Activated T-helper 2 cell treated with anti-CD3 and anti-CD28 coated beads, Interferon-gamma antibody, Interleukin-2, Interleukin-4, amounts not matched to agents 10 μg/mL and 5 μg/mL and 100 μg/mL, durations not matched to agents 14 hours and 24 hours and 36 hours (primary cell): ENCODE measurements at regions not wholly inside any gene's neighbourhood (a gene's known extent, or its start where the extent isn't known, plus 50 kb on each side); places are given as distances from the start of the nearest gene placed in this dataset.

ENCODE experiments used
- DNase-seq: peaks from one replicate; pipeline ENCODE4 v3.0.0; 2021; ENCODE audit warnings: low spot score
- H3K27ac Mint-ChIP-seq: one replicate; pipeline ENCODE4 v1.8.0; 2021; ENCODE audit warnings: mixed read lengths
- H3K27me3 Mint-ChIP-seq: one replicate; pipeline ENCODE4 v1.8.0; 2021; ENCODE audit warnings: low read depth, mixed read lengths
- H3K36me3 Mint-ChIP-seq: one replicate; pipeline ENCODE4 v1.8.0; 2021; ENCODE audit warnings: low read depth, mixed read lengths
- H3K4me1 Mint-ChIP-seq: one replicate; pipeline ENCODE4 v1.8.0; 2021; ENCODE audit warnings: low read depth, mixed read lengths
- H3K4me3 Mint-ChIP-seq: one replicate; pipeline ENCODE4 v1.8.0; 2021; ENCODE audit warnings: low read depth, mild to moderate bottlenecking, moderate library complexity, mixed read lengths
- H3K9me3 Mint-ChIP-seq: one replicate; pipeline ENCODE4 v1.8.0; 2021; ENCODE audit warnings: mixed read lengths
- intact Hi-C: fragments of 100-400 bp; cut with micrococcal nuclease; formaldehyde crosslinking; loops from one replicate; pipeline ENCODE4 v1.15.1; 2023

DNA sequence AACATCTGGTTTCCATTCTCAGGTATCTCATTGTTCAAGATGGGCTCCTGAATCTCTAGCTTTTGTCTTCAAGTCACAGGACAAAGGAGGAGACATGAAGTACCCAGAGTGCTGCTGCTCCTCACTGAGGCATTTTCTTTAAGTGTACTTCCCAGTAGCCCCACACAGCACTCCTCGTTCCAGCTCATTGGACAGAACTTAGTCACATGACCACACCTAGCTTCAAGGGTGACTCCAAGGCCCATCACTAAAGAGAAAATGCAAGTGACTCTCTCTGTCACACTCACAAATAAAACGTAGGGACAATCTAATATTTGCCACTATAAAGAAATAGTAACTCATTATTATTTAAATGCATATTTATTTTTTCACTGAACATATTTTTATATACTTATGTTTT is 58.3 kb upstream of the NEUROD6 start:
- Mint-ChIP-seq H3K27ac (no peak overlapping the region), H3K9me3 (no peaks in the 10 kb centered on the region)
- intact Hi-C loops = no loop called here

DNA sequence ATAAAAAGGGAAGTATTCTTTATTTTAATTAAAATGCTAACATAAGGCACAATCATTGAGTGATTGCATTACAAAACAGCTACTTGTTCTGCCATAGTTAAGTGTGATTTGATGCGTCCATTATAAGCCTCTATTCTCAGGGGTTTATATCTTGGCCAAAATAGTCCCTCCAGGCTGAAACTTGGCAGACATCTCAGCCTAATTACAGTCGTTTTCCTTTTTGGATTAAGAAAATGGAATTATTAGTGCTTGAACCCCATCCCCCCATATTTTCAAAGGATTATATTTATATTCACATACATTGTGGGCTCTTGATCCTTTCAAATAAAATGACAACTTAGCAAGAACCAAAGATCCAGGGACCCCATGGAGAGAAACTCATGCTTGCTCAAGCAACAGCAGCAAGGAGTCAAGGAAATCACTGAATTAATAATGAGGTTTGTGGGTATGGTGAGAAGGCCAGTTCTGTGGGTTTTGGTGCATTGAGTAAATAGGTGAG is 66.7 kb upstream of the NEUROD6 start:
- Mint-ChIP-seq H3K27me3 (no peaks in the 10 kb centered on the region), H3K27ac (no peak overlapping the region), H3K9me3 (no peaks in the 10 kb centered on the region), H3K4me3 (no peak overlapping the region), H3K4me1 (no peaks in the 10 kb centered on the region), H3K36me3 (no peaks in the 10 kb centered on the region)
- no peak for DNase-seq
- intact Hi-C loops = no loop called here

More for the DNA sequence above, 58.3 kb upstream of the NEUROD6 start:
- H3K4me3 Mint-ChIP-seq = no peak overlapping the region
- H3K36me3 Mint-ChIP-seq = no peaks in the 10 kb centered on the region
- DNase-seq = no peak
- H3K27me3 Mint-ChIP-seq = no peaks in the 10 kb centered on the region
- H3K4me1 Mint-ChIP-seq = no peaks in the 10 kb centered on the region

DNA sequence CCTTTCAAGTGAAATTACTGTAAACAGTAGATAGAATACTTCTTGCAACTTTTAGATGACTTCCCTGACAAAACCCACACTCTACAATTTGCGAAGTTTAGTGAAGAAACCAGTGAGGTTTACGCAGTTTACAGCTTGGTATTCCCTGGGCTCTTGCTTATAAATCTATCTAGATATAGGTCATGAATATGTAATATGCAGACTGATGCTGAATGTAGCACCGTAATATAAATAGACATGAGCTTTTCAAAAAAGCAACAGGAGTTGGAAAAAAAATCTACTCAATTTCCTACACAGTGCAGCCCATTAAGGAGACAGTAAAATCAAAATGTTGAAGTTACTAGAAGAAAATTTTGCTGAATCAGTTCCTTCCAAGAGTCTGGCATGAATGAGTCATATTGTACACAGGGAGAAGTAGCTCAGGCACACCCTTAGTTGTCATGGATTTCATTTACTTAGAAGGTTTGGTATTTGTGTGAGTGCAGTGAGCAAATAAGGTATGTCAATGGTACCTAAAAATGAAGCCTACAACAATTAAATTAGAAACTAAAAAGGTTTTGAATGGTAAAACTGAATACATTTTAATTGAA is 67.7 kb upstream of the NEUROD6 start:
- H3K9me3 Mint-ChIP-seq = no peaks in the 10 kb centered on the region
- no peak overlapping the region for H3K27ac Mint-ChIP-seq
- no peaks in the 10 kb centered on the region for H3K4me1 Mint-ChIP-seq
- H3K4me3 Mint-ChIP-seq = no peak overlapping the region
- no peak for DNase-seq
- no peaks in the 10 kb centered on the region for H3K36me3 Mint-ChIP-seq
- H3K27me3 Mint-ChIP-seq = no peaks in the 10 kb centered on the region
- intact Hi-C loops = no loop called here

DNA sequence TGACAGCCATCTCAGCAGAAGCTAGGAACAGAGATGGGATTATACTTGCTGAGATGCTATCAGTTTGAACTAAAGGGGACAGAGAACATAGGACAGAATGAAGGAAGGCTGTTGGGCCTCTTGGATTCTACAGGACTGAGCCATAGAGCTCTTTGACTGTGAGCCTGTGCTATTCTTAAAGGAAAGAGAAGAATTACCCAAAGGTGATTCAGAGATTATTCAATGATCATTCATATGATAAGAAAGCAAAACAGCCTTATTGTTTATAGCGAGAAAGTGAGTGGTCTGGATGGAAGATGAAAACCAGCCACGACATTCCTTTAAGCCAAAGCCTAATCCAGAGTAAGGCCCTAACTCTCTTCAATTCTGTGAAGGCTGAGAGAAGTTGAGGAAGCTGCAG is 69.7 kb upstream of the NEUROD6 start:
- no peaks in the 10 kb centered on the region for H3K36me3 Mint-ChIP-seq
- DNase-seq = no peak
- intact Hi-C loops = no loop called here
- H3K27me3 Mint-ChIP-seq = no peaks in the 10 kb centered on the region
- H3K4me1 Mint-ChIP-seq = no peaks in the 10 kb centered on the region
- H3K27ac Mint-ChIP-seq = no peak overlapping the region
- H3K9me3 Mint-ChIP-seq = no peaks in the 10 kb centered on the region
- no peak overlapping the region for H3K4me3 Mint-ChIP-seq

DNA sequence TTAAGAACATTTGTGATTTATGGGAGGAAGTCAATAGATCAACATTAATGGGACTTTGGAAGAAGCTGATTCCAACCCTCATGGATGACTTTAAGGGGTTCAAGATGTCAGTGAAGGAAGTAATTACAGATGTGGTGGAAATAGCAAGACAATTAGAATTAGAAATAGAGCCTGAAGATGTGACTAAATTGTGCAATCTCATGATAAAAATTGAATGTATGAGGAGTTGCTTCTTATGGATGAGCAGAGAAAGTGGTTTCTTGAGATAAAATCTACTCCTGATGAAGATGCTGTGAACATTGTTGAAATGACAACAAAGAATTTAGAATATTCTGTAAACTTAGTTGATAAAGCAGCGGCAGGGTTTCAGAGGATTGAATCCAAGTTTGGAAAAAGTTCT is 70.9 kb upstream of the NEUROD6 start:
- intact Hi-C loops = no loop called here
- no peak for DNase-seq
- H3K36me3 Mint-ChIP-seq = no peaks in the 10 kb centered on the region

DNA sequence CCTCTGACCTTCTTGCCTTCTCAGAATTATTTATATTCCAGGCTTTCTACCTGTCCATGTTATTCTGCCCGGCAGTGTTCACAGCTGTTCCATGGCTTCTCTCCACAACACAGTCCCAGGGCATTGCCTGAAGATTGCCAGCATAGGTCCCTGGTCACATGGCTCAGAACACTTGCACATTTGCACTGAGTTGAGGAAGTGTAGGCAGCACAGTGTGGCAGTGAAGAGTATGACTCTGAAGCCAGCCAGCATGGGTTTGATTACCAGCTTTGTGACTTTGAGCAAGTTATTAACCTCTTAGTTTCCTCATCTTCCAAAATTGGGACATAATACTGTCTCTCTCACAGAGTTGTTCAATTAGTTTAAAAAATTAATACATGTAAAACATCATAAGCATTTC is 73.2 kb upstream of the NEUROD6 start:
- Mint-ChIP-seq H3K27ac (no peak overlapping the region), H3K27me3 (no peaks in the 10 kb centered on the region), H3K4me3 (no peak overlapping the region), H3K36me3 (no peaks in the 10 kb centered on the region), H3K9me3 (no peaks in the 10 kb centered on the region), H3K4me1 (no peaks in the 10 kb centered on the region)
- no peak for DNase-seq
- intact Hi-C loops = no loop called here

More for the DNA sequence above, 70.9 kb upstream of the NEUROD6 start:
- H3K27me3 Mint-ChIP-seq = no peaks in the 10 kb centered on the region
- no peaks in the 10 kb centered on the region for H3K4me1 Mint-ChIP-seq
- no peaks in the 10 kb centered on the region for H3K9me3 Mint-ChIP-seq
- H3K27ac Mint-ChIP-seq = no peak overlapping the region
- H3K4me3 Mint-ChIP-seq = no peak overlapping the region

DNA sequence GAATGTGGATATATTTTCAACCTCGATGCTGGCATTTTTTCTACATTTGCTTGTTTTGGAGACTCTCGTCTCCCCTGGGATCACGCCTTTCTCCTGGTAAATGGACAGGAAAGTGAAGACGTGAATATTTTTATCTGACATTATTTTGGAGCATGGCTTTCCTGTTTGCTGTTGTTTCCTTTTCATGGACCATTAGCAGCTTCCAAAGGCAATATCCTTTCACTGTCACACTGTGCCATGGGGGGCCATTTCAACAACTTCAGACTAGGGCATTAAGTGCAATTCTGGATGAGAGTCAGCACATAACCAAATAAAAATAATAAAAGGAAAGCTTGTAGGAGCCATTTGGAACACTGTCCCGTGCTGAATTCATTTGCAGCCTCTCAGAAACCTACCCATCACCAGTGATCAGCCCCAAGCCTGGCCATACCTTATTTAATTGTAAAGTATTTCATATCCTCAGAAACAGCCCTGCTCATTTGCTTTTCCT is 75.9 kb upstream of the NEUROD6 start:
- Mint-ChIP-seq H3K27ac (no peak overlapping the region), H3K4me3 (no peak overlapping the region), H3K36me3 (no peaks in the 10 kb centered on the region), H3K9me3 (no peaks in the 10 kb centered on the region), H3K27me3 (no peaks in the 10 kb centered on the region), H3K4me1 (no peaks in the 10 kb centered on the region)
- no peak for DNase-seq
- intact Hi-C loops = no loop called here

DNA sequence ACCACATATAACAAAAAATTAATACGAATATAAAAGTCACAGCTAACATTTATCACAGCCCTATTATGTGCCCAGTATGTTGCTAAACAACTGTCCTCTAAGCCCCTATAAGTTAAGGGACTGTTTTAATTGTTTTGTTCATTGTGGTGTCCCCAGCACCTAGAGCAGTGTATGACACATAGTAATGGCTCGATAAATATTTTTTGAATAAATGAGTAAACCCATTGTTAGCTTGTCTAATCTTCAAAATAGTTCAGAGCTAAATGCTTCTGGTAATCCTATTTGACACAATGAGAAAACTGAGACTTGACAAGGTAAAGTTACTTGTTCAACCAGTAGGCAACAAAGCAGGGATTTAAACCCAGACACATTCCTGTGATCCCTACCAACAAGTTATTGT is 78.4 kb upstream of the NEUROD6 start:
- intact Hi-C loops = no loop called here
- Mint-ChIP-seq H3K4me1 (no peaks in the 10 kb centered on the region), H3K9me3 (no peaks in the 10 kb centered on the region), H3K4me3 (no peak overlapping the region), H3K36me3 (no peaks in the 10 kb centered on the region), H3K27ac (no peak overlapping the region), H3K27me3 (no peaks in the 10 kb centered on the region)
- no peak for DNase-seq

DNA sequence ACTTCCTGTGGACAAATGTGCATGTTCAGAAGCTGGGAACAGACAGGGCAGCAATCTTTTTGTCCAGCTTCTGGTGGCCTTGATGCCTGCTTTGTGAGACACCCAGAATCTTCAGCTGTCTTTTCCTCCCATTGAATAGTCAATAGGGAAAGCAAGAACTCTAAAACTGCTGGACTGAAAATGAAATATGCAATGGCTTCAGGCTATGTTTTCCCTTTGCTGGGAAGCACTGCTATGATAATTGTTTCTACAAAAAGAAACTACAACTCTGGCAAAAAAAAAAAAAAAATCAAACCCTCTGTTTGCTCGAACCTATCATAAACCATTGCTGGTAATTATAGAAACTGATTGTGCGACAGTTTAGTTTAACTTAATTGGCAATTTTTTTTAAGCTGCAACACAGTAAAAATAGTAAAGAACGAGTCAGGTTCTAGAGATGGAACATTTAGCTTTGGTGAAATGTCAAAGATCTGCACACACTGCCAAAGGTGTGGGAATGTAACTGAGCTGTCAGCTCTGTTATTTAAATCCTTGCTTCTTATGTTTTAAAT is 79.1 kb upstream of the NEUROD6 start:
- intact Hi-C loops = no loop called here
- no peak overlapping the region for H3K27ac Mint-ChIP-seq
- H3K27me3 Mint-ChIP-seq = no peaks in the 10 kb centered on the region
- H3K4me3 Mint-ChIP-seq = no peak overlapping the region
- H3K36me3 Mint-ChIP-seq = no peaks in the 10 kb centered on the region
- DNase-seq = no peak
- H3K9me3 Mint-ChIP-seq = no peaks in the 10 kb centered on the region
- no peaks in the 10 kb centered on the region for H3K4me1 Mint-ChIP-seq

DNA sequence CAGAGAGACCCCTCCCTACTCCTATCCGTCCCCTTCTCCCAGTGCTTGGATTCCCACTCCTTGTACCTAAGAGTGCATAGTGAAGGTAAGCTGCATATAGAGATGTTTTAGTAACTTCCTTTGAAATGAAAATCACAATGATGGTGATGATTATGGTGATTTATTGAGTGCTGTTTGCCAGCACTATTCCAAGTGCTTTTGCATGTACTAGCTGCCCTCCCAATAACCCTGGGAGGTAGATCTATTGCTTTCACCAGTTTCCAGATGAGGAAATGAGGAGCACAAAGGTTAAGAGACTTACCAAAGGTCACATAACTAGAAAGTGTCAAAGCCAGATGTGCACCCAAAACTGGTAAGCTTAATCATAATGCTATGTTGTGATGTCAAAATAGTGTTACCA is 80.4 kb upstream of the NEUROD6 start:
- no peak for DNase-seq
- no peaks in the 10 kb centered on the region for H3K27me3 Mint-ChIP-seq
- no peaks in the 10 kb centered on the region for H3K36me3 Mint-ChIP-seq
- no peak overlapping the region for H3K27ac Mint-ChIP-seq
- no peak overlapping the region for H3K4me3 Mint-ChIP-seq
- intact Hi-C loops = no loop called here
- H3K4me1 Mint-ChIP-seq = no peaks in the 10 kb centered on the region
- H3K9me3 Mint-ChIP-seq = no peaks in the 10 kb centered on the region

DNA sequence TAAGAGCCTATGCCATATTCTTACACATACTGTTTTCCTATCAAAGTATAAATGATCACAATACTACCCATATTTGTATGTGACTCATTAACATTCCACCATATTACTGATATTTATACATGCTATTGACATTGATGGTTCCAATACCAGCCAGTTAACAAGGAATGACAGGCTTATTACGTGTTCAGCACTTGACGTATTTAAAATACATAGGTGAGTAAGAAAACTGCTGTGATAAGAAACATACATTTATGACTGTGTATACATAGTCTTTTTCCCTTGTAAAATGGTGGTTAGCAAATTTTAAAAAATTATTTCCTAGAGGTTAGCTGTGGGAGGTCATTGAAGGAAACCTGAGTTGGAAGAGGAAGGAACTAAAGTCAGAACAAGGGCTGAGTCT is 81.1 kb upstream of the NEUROD6 start:
- no peaks in the 10 kb centered on the region for H3K27me3 Mint-ChIP-seq
- H3K4me3 Mint-ChIP-seq = no peak overlapping the region
- no peaks in the 10 kb centered on the region for H3K4me1 Mint-ChIP-seq
- no peaks in the 10 kb centered on the region for H3K9me3 Mint-ChIP-seq
- DNase-seq = no peak
- intact Hi-C loops = no loop called here
- no peak overlapping the region for H3K27ac Mint-ChIP-seq
- H3K36me3 Mint-ChIP-seq = no peaks in the 10 kb centered on the region

DNA sequence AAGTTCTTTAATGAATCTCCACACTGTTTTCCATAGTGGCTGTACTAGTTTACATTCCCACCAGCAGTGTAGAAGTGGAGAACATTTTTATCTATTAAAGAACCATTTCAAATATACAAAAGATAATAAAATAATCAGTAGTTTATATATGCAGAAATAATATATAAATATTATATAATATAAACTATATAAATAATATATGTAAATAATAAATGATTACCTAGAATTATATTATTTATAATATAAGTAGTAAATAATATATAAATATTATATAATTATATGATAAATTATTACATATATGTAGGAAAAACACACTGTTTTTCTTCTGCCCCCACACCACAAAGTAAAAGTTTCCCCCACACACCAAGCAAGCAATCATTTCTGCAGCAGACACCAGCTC is 83.5 kb upstream of the NEUROD6 start:
- no peak overlapping the region for H3K27ac Mint-ChIP-seq

DNA sequence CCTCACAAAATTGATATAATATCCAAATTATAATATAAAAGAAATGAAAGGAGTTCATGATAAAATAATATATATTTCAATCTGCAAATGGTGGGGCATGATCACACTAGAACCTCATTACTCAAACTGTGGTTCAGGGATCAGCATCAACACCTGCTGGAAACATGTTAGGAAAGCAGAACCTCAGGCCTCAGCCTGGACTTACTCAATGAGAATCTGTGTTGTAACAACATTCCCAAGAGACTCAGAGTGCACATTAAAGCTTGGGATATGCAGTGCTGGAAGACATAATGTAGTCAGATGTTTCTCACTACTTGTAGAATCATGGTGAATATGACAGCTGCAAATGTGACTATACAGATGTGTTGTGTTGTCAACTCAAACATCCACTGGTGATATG is 81.7 kb upstream of the ITPRID1 start:
- Mint-ChIP-seq H3K27ac (no peak overlapping the region), H3K36me3 (no peaks in the 10 kb centered on the region), H3K27me3 (no peaks in the 10 kb centered on the region), H3K9me3 (no peaks in the 10 kb centered on the region), H3K4me1 (no peaks in the 10 kb centered on the region), H3K4me3 (no peak overlapping the region)
- intact Hi-C loops = no loop called here
- no peak for DNase-seq

More for the DNA sequence above, 83.5 kb upstream of the NEUROD6 start:
- no peak overlapping the region for H3K4me3 Mint-ChIP-seq
- H3K36me3 Mint-ChIP-seq = no peaks in the 10 kb centered on the region
- intact Hi-C loops = no loop called here
- H3K9me3 Mint-ChIP-seq = no peaks in the 10 kb centered on the region
- H3K4me1 Mint-ChIP-seq = no peaks in the 10 kb centered on the region
- DNase-seq = no peak
- H3K27me3 Mint-ChIP-seq = no peaks in the 10 kb centered on the region
